CD4-positive, alpha-beta T cell (primary cell): ENCODE measurements at regions not wholly inside any gene's neighbourhood (a gene's known extent, or its start where the extent isn't known, plus 50 kb on each side); places are given as distances from the start of the nearest gene placed in this dataset.
"Not testable (repeated sequence)": the region's sequence is repeated elsewhere in the genome, so short reads cannot be mapped to it uniquely, and the experiment has no call there.

Experiments used
- ATAC-seq: fragments of 200-7000 bp; cut with Tn5 transposase; one replicate; pipeline ENCODE4 v1.10.0; 2022; ENCODE audit warnings: mild to moderate bottlenecking; ENCODE audit not compliant: poor library complexity
- CTCF ChIA-PET: fragments of 350-600 bp; sonication (Branson Sonifier 250); formaldehyde crosslinking; loops from one replicate; lab custom pipeline; 2021; ENCODE audit warnings: antibody characterized with exemption, inconsistent platforms; lab: Charles Lee
- POLR2A ChIA-PET: fragments of 350-600 bp; sonication (Branson Sonifier 250); formaldehyde crosslinking; loops from one replicate; lab custom pipeline; 2021; ENCODE audit warnings: antibody characterized with exemption, inconsistent platforms; lab: Charles Lee
- DNase-seq, 14 experiments: peaks; one replicate each; pipeline ENCODE4 v3.0.0-alpha.2; 2013 to 2020; ENCODE audit warnings: mixed read lengths in 2 of 14
- H3K27ac ChIP-seq, 2 donors: one replicate each; pipeline versions ENCODE4 v1.5.1 to v1.7.0; 2013; ENCODE audit warnings: low read length in 2 of 2, low read depth in 1 of 2, mild to moderate bottlenecking in 1 of 2
- H3K27me3 ChIP-seq, 2 experiments: 1 replicate in 1 of 2; 2 replicates in 1 of 2; pipeline versions ENCODE4 v1.6.1 to v1.7.0; 2013; ENCODE audit warnings: low read length in 2 of 2, control low read depth in 1 of 2, mild to moderate bottlenecking in 1 of 2, moderate library complexity in 1 of 2; ENCODE audit not compliant: insufficient read depth in 2 of 2, control insufficient read depth in 1 of 2
- H3K36me3 ChIP-seq: one replicate; pipeline ENCODE4 v1.6.1; 2013; ENCODE audit warnings: low read length, control low read depth; ENCODE audit not compliant: insufficient read depth
- H3K4me1 ChIP-seq: one replicate; pipeline ENCODE4 v1.6.1; 2013; ENCODE audit warnings: low read length, control low read depth; ENCODE audit not compliant: insufficient read depth
- H3K4me3 ChIP-seq: one replicate; pipeline ENCODE4 v1.5.1; 2013; ENCODE audit warnings: mild to moderate bottlenecking, low read length, moderate library complexity
- H3K9me3 ChIP-seq, 2 experiments: 1 replicate in 1 of 2; 2 replicates in 1 of 2; pipeline versions ENCODE4 v1.6.1 to v1.7.0; 2013; ENCODE audit warnings: low read length in 2 of 2, mild to moderate bottlenecking in 2 of 2, control low read depth in 1 of 2, moderate library complexity in 1 of 2; ENCODE audit not compliant: control insufficient read depth in 1 of 2, insufficient read depth in 1 of 2
- H3K27ac Mint-ChIP-seq: one replicate; pipeline ENCODE4 v1.8.0; 2020; ENCODE audit warnings: mixed read lengths
- H3K27me3 Mint-ChIP-seq: one replicate; pipeline ENCODE4 v1.8.0; 2021; ENCODE audit warnings: mixed read lengths
- H3K36me3 Mint-ChIP-seq: one replicate; pipeline ENCODE4 v1.8.0; 2021; ENCODE audit warnings: low read depth, mixed read lengths
- H3K4me1 Mint-ChIP-seq: one replicate; pipeline ENCODE4 v1.8.0; 2021; ENCODE audit warnings: low read depth, mixed read lengths
- H3K4me3 Mint-ChIP-seq: one replicate; pipeline ENCODE4 v1.8.0; 2020; ENCODE audit warnings: mild to moderate bottlenecking, mixed read lengths
- H3K9me3 Mint-ChIP-seq: one replicate; pipeline ENCODE4 v1.8.0; 2020; ENCODE audit warnings: mixed read lengths
- intact Hi-C, 2 experiments: fragments of 100-400 bp; cut with DNase I in 1 of 2; cut with micrococcal nuclease in 1 of 2; formaldehyde crosslinking; loops; one replicate each; pipeline versions ENCODE4 v1.15.1 to v1.9.0; 2023 to 2025; cut with DNase I, micrococcal nuclease
- TF ChIP-seq, protein P1 (sequence below): fragments of 200-600 bp; IDR thresholded peaks from one replicate; pipeline ENCODE4 v1.8.0; 2022; ENCODE audit warnings: antibody characterized with exemption, mild to moderate bottlenecking

DNA sequence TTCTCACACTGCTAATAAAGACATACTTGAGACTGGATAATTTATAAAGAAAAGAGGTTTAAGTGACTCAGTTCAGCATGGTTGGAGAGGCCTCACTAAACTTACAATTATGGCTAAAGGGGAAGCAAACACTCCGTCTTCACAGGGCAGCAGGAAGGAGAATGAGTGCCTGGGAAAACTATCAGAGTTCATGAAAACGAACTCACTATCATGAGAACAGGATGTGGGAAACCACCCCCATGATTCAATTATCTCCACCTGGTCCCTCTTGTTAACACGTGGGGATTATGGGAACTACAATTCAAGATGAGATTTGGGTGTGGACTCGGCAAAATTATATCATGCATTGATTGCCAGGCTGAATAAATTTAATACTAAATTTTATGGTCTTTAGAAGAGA is 592.7 kb downstream of the GRXCR1 start:
- H3K27me3 ChIP-seq = no peaks in the 10 kb centered on the region
- Mint-ChIP-seq H3K9me3 (peaks cover 11% of the 10 kb centered on the region), H3K27me3 (no peaks in the 10 kb centered on the region), H3K36me3 (no peaks in the 10 kb centered on the region), H3K4me1 (no peaks in the 10 kb centered on the region), H3K4me3 (no peak overlapping the region), H3K27ac (no peak overlapping the region)
- intact Hi-C loops = no loop called here
- ChIA-PET POLR2A (no interaction called here), CTCF (no interaction called here)
- no peak overlapping the region for H3K4me3 ChIP-seq
- TF ChIP-seq, protein P1, sequence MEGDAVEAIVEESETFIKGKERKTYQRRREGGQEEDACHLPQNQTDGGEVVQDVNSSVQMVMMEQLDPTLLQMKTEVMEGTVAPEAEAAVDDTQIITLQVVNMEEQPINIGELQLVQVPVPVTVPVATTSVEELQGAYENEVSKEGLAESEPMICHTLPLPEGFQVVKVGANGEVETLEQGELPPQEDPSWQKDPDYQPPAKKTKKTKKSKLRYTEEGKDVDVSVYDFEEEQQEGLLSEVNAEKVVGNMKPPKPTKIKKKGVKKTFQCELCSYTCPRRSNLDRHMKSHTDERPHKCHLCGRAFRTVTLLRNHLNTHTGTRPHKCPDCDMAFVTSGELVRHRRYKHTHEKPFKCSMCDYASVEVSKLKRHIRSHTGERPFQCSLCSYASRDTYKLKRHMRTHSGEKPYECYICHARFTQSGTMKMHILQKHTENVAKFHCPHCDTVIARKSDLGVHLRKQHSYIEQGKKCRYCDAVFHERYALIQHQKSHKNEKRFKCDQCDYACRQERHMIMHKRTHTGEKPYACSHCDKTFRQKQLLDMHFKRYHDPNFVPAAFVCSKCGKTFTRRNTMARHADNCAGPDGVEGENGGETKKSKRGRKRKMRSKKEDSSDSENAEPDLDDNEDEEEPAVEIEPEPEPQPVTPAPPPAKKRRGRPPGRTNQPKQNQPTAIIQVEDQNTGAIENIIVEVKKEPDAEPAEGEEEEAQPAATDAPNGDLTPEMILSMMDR = no peak
- ATAC-seq (no peak), DNase-seq (no peak)
- H3K36me3 ChIP-seq = no peaks in the 10 kb centered on the region
- H3K27ac ChIP-seq = no peak overlapping the region
- no peaks in the 10 kb centered on the region for H3K4me1 ChIP-seq
- H3K9me3 ChIP-seq = no peaks in the 10 kb centered on the region

DNA sequence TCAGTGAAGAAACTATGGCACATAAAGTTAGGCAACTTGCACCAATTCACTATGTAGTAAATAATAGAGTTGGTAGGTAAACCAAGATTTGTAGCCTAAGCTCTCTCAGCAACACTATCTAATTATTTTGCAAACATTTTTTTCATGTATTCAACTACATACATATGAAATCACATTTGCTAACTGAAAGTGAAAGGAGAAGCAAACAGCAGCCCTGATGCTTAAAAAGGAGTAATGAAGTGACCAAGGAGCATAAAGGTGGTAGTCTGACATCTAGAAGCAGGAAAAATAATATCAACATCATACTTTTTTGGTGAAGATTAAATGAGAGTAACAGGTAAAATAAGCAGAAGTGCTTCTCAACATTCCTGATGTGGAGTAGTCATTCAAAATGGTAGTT is 603.7 kb downstream of the GRXCR1 start:
- H3K36me3 Mint-ChIP-seq = no peaks in the 10 kb centered on the region
- H3K27me3 ChIP-seq = no peaks in the 10 kb centered on the region
- ATAC-seq (no peak), DNase-seq (no peak)
- no peak overlapping the region for H3K27ac ChIP-seq
- no peak overlapping the region for H3K4me3 ChIP-seq
- no peaks in the 10 kb centered on the region for H3K4me1 ChIP-seq
- ChIA-PET CTCF (no interaction called here), POLR2A (no interaction called here)
- no peaks in the 10 kb centered on the region for H3K36me3 ChIP-seq
- H3K4me1 Mint-ChIP-seq = no peaks in the 10 kb centered on the region
- peaks cover 7% of the 10 kb centered on the region for H3K9me3 Mint-ChIP-seq
- no peaks in the 10 kb centered on the region for H3K27me3 Mint-ChIP-seq
- TF ChIP-seq, protein P1 = no peak
- H3K9me3 ChIP-seq = peaks cover 0 to 2% of the 10 kb centered on the region in 2 experiments
- intact Hi-C loops = no loop called here
- no peak overlapping the region for H3K27ac Mint-ChIP-seq
- H3K4me3 Mint-ChIP-seq = no peak overlapping the region

DNA sequence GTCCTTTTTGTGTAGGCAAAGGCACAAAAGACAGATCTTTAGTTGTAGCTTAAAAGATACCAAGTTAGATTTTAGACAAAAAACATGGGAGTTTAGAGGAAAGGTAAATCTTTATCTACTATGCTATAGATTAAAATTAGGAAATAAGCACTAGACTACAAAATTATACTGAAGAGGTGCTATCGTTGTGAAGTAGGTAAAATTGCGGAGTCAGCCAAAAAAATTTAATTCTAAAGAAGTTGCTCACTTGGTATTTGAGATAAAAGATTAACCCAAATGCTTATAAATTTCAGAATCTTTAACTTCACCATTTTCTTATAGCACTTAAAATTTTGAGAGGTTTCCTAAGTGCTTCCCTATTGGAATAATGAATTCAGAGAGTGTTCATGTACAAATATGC is 604.1 kb downstream of the GRXCR1 start:
- intact Hi-C loops = no loop called here
- ATAC-seq = no peak
- no peak overlapping the region for H3K4me3 Mint-ChIP-seq
- no peaks in the 10 kb centered on the region for H3K36me3 ChIP-seq
- peaks cover 7% of the 10 kb centered on the region for H3K9me3 Mint-ChIP-seq
- no peak overlapping the region for H3K4me3 ChIP-seq
- ChIA-PET CTCF (no interaction called here), POLR2A (no interaction called here)
- no peaks in the 10 kb centered on the region for H3K27me3 Mint-ChIP-seq
- no peaks in the 10 kb centered on the region for H3K27me3 ChIP-seq
- no peaks in the 10 kb centered on the region for H3K4me1 ChIP-seq
- no peaks in the 10 kb centered on the region for H3K9me3 ChIP-seq
- TF ChIP-seq, protein P1 = no peak
- H3K4me1 Mint-ChIP-seq = no peaks in the 10 kb centered on the region
- H3K27ac Mint-ChIP-seq = no peak overlapping the region
- no peaks in the 10 kb centered on the region for H3K36me3 Mint-ChIP-seq
- no peak overlapping the region for H3K27ac ChIP-seq
- DNase-seq = no peak

DNA sequence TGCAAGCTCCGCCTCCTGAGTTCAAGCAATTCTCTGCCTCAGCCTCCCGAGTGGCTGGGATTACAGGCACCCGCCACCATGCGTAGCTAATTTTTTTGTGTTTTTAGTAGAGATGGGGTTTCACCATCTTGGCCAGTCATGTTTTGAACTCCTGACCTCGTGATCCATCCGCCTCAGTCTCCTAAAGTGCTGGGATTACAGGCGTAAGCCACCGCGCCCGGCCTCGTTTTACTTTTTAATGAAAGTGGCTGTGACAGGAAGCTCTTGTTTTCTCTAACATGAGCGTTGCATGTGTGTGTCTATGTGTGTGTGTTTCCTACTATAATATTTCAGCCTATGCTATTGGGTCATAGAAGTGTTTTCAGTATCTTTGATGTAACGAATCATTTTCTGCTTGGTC is 613.3 kb downstream of the GRXCR1 start:
- H3K36me3 ChIP-seq, H3K36me3 Mint-ChIP-seq, H3K9me3 ChIP-seq, CTCF ChIA-PET, H3K4me1 Mint-ChIP-seq, H3K27me3 Mint-ChIP-seq, POLR2A ChIA-PET, H3K27ac Mint-ChIP-seq, intact Hi-C loops, ATAC-seq, H3K4me3 ChIP-seq, H3K4me3 Mint-ChIP-seq, H3K27me3 ChIP-seq, H3K4me1 ChIP-seq, H3K27ac ChIP-seq, DNase-seq: not testable (repeated sequence)
- H3K9me3 Mint-ChIP-seq = peaks cover 24% of the 10 kb centered on the region
